ACC112 (cell line): ENCODE measurements at regions not wholly inside any gene's neighbourhood (a gene's known extent, or its start where the extent isn't known, plus 50 kb on each side); places are given as distances from the start of the nearest gene placed in this dataset.
A peak's percentile ranks its signal among the peaks of the same experiment; 100 is the strongest.

Experiments
- H2AFZ ChIP-seq: fragments of 200-600 bp; sonication (generic); one replicate; pipeline ENCODE4 v1.6.0; 2017; ENCODE audit warnings: antibody characterized with exemption, low read length; ENCODE audit not compliant: unreplicated experiment
- H3K27ac ChIP-seq: fragments of 200-600 bp; sonication (generic); 2 replicates; pipeline ENCODE4 v1.5.1; 2014; ENCODE audit warnings: low read depth, mild to moderate bottlenecking, antibody characterized with exemption, low read length, moderate library complexity
- H3K27me3 ChIP-seq: fragments of 200-600 bp; sonication (generic); 2 replicates; pipeline ENCODE4 v1.6.1; 2014; ENCODE audit warnings: mild to moderate bottlenecking, antibody characterized with exemption, low read length, moderate library complexity, mixed read lengths; ENCODE audit not compliant: insufficient read depth
- H3K36me3 ChIP-seq: fragments of 200-600 bp; sonication (generic); 2 replicates; pipeline ENCODE4 v1.6.1; 2016; ENCODE audit warnings: mild to moderate bottlenecking, antibody characterized with exemption, low read length, moderate library complexity, mixed read lengths; ENCODE audit not compliant: insufficient read depth
- H3K4me1 ChIP-seq: fragments of 200-600 bp; sonication (generic); one replicate; pipeline ENCODE4 v1.6.1; 2016; ENCODE audit warnings: low read length, mixed read lengths; ENCODE audit not compliant: insufficient read depth, unreplicated experiment, control insufficient read depth
- H3K4me3 ChIP-seq: fragments of 200-600 bp; sonication (generic); 2 replicates; pipeline ENCODE4 v1.5.1; 2014; ENCODE audit warnings: mild to moderate bottlenecking, low read depth, low read length
- H3K79me2 ChIP-seq: fragments of 200-600 bp; sonication (generic); one replicate; pipeline ENCODE4 v1.6.0; 2016; ENCODE audit warnings: low read length; ENCODE audit not compliant: control insufficient read depth, unreplicated experiment, insufficient read depth

GRCh38 chr1:195970209-195970608, 638.0 kb downstream of the KCNT2 start:
- Histone ChIP-seq H3K36me3 (no peaks in the 10 kb centered on the region), H3K4me1 (no peaks in the 10 kb centered on the region), H3K27me3 (no peaks in the 10 kb centered on the region), H2AFZ (no peak overlapping the region), H3K4me3 (no peak overlapping the region), H3K27ac (no peak overlapping the region), H3K79me2 (no peaks in the 10 kb centered on the region)

- no peak overlapping the region for H3K4me3 ChIP-seq
- H3K36me3 ChIP-seq: no peaks in the 10 kb centered on the region
- H3K27ac ChIP-seq: no peak overlapping the region
- H3K79me2 ChIP-seq: no peaks in the 10 kb centered on the region
- no peak overlapping the region for H2AFZ ChIP-seq
- no peaks in the 10 kb centered on the region for H3K4me1 ChIP-seq
- no peaks in the 10 kb centered on the region for H3K27me3 ChIP-seq
Observed at GRCh38 chr1:195965475-195965874, 642.8 kb downstream of the KCNT2 start.

- Histone ChIP-seq H3K27ac (no peak overlapping the region), H3K79me2 (no peaks in the 10 kb centered on the region), H3K36me3 (no peaks in the 10 kb centered on the region), H2AFZ (peak overlapping the region; percentile 15), H3K4me3 (no peak overlapping the region), H3K4me1 (no peaks in the 10 kb centered on the region), H3K27me3 (no peaks in the 10 kb centered on the region)
Observed at GRCh38 chr1:195965036-195965435, 643.2 kb downstream of the KCNT2 start.

DNA sequence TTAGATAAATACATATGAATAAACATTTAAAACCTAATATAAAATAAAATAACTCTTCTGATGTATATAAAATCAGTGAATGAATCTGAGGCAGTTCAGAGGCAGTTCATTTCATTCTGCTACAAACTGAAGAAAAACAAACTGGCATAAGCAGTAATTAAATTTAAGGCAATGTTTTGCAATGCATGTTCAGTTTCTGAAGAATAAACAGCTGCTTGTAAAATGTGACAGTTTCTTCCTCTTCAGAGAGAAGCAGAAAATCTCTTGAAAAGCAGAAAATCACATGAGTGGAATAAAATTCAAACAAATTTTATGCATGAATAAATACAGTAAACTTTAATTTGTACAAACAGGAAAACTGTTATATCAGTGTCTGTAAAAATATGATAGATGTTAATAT, 643.7 kb downstream of the KCNT2 start:
- H3K4me3 ChIP-seq: no peak overlapping the region
- no peak overlapping the region for H3K27ac ChIP-seq
- no peaks in the 10 kb centered on the region for H3K36me3 ChIP-seq
- H3K79me2 ChIP-seq: no peaks in the 10 kb centered on the region
- no peaks in the 10 kb centered on the region for H3K27me3 ChIP-seq
- H2AFZ ChIP-seq: no peak overlapping the region
- no peaks in the 10 kb centered on the region for H3K4me1 ChIP-seq

- Histone ChIP-seq H3K27ac (no peak overlapping the region), H3K4me1 (no peaks in the 10 kb centered on the region), H3K36me3 (no peaks in the 10 kb centered on the region), H2AFZ (no peak overlapping the region), H3K27me3 (no peaks in the 10 kb centered on the region), H3K79me2 (no peaks in the 10 kb centered on the region), H3K4me3 (no peak overlapping the region)
Observed at GRCh38 chr1:195962051-195962450, 646.2 kb downstream of the KCNT2 start.

- Histone ChIP-seq H3K4me3 (no peak overlapping the region), H3K4me1 (no peaks in the 10 kb centered on the region), H3K36me3 (no peaks in the 10 kb centered on the region), H2AFZ (no peak overlapping the region), H3K79me2 (no peaks in the 10 kb centered on the region), H3K27ac (no peak overlapping the region), H3K27me3 (no peaks in the 10 kb centered on the region)
Observed at GRCh38 chr1:195960580-195960979, 647.7 kb downstream of the KCNT2 start.

- Histone ChIP-seq H2AFZ (no peak overlapping the region), H3K79me2 (no peaks in the 10 kb centered on the region), H3K4me3 (no peak overlapping the region), H3K4me1 (no peaks in the 10 kb centered on the region), H3K27ac (no peak overlapping the region), H3K27me3 (no peaks in the 10 kb centered on the region), H3K36me3 (no peaks in the 10 kb centered on the region)
Observed at GRCh38 chr1:195958131-195958530, 650.1 kb downstream of the KCNT2 start.

GRCh38 chr1:195956845-195957244, 651.4 kb downstream of the KCNT2 start:
- H3K36me3 ChIP-seq: no peaks in the 10 kb centered on the region
- no peak overlapping the region for H3K4me3 ChIP-seq
- H3K27ac ChIP-seq: no peak overlapping the region
- H3K4me1 ChIP-seq: no peaks in the 10 kb centered on the region
- H2AFZ ChIP-seq: no peak overlapping the region
- no peaks in the 10 kb centered on the region for H3K79me2 ChIP-seq
- no peaks in the 10 kb centered on the region for H3K27me3 ChIP-seq

GRCh38 chr1:195954848-195955247, 653.4 kb downstream of the KCNT2 start:
- Histone ChIP-seq H2AFZ (no peak overlapping the region), H3K4me1 (no peaks in the 10 kb centered on the region), H3K27me3 (no peaks in the 10 kb centered on the region), H3K79me2 (no peaks in the 10 kb centered on the region), H3K27ac (no peak overlapping the region), H3K36me3 (no peaks in the 10 kb centered on the region), H3K4me3 (no peak overlapping the region)

- no peaks in the 10 kb centered on the region for H3K36me3 ChIP-seq
- no peaks in the 10 kb centered on the region for H3K27me3 ChIP-seq
- no peak overlapping the region for H2AFZ ChIP-seq
- no peak overlapping the region for H3K4me3 ChIP-seq
- no peak overlapping the region for H3K27ac ChIP-seq
- no peaks in the 10 kb centered on the region for H3K4me1 ChIP-seq
- no peaks in the 10 kb centered on the region for H3K79me2 ChIP-seq
Observed at GRCh38 chr1:195951313-195951712, 656.9 kb downstream of the KCNT2 start.

- Histone ChIP-seq H3K4me1 (no peaks in the 10 kb centered on the region), H3K27me3 (no peaks in the 10 kb centered on the region), H2AFZ (no peak overlapping the region), H3K36me3 (no peaks in the 10 kb centered on the region), H3K27ac (no peak overlapping the region), H3K4me3 (no peak overlapping the region), H3K79me2 (no peaks in the 10 kb centered on the region)
Observed at GRCh38 chr1:195948123-195948895, 659.9 kb downstream of the KCNT2 start.
